ES-I3 (cell line): ENCODE measurements at regions not wholly inside any gene's neighbourhood (a gene's known extent, or its start where the extent isn't known, plus 50 kb on each side); places are given as distances from the start of the nearest gene placed in this dataset.

Experiments used
- H3K36me3 ChIP-seq: 2 replicates; pipeline ENCODE4 v1.6.1; 2013; ENCODE audit warnings: mild to moderate bottlenecking, low read length, control low read depth, moderate library complexity; ENCODE audit not compliant: insufficient read depth
- H3K4me1 ChIP-seq: 2 replicates; pipeline ENCODE4 v1.6.1; 2013; ENCODE audit warnings: mild to moderate bottlenecking, control low read depth, low read length; ENCODE audit not compliant: insufficient read depth
- H3K9ac ChIP-seq: 2 replicates; pipeline ENCODE4 v1.6.1; 2013; ENCODE audit warnings: low read depth, mild to moderate bottlenecking, low read length, moderate library complexity
- H3K9me3 ChIP-seq: 2 replicates; pipeline ENCODE4 v1.6.1; 2013; ENCODE audit warnings: mild to moderate bottlenecking, low read length, moderate library complexity; ENCODE audit not compliant: control insufficient read depth, insufficient read depth

DNA sequence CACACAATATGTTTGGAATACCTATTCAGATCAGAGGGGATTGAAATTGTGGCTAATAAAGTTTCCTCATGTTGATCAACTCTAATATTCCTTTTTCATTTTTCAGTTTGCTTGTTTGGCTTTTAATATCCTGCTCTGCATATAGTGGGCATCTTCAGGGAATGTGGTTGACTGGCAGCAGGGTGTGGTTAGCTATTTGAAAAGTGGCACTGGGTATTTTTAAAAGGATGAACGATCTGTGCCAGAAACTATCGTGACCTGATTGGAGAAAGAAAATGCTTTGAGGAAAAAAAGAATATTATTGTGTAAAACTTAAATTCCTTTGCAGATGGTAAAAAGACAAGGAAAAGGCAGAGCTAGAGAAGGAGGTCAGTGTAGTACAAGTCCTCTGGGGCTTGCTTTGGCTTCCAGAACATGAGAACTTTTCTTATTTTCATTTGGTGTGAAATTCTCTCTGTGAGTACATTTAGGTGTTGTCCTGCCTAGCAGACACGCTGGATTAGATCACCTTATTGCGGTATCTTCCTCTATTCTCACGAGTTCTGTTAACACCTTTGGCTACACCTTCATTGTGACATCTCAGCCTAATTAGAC is 329.7 kb upstream of the SNX7 start:
- Histone ChIP-seq H3K4me1 (no peaks in the 10 kb centered on the region; the same call in 1 of the 2 replicates), H3K9me3 (no peaks in the 10 kb centered on the region), H3K9ac (no peak overlapping the region), H3K36me3 (no peaks in the 10 kb centered on the region)

DNA sequence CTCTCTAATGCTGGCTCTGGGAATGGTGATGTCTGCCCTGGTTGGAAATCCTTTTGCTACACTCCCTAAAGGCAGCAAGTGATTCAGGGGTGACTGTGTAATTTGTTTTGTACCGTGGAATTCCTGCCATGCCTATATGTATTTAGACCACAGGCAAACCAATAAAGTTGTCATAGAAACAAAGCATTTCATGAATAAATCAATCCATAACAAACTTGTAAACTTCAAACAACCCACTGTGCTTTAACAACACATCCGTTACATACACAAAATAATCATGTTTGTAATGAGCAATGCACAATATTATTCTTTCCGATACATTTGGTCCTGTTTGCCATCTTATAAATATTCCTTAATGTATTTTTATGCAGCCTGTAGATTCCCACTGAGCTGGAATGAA is 330.3 kb upstream of the SNX7 start:
- Histone ChIP-seq H3K9ac (no peak overlapping the region), H3K9me3 (no peaks in the 10 kb centered on the region), H3K4me1 (no peaks in the 10 kb centered on the region; the same call in 1 of the 2 replicates), H3K36me3 (no peaks in the 10 kb centered on the region)

DNA sequence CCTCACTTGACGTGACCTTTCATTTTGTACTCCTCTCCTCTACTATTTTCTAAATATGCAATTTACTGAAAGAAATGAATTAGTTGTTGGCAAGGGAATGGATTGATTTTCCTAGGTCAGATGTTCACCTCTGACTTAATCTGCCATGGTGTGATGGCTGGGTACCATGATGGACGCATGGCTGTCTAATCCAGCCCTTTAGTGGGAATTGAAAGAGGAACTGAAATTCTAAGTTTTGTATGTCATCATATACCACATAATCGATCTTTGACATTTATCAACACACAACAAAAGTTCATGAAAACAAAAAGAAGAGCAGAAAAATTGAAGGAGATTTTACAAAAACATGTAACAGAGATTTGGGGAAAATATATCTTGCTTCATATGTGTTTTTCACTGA is 331.3 kb upstream of the SNX7 start:
- Histone ChIP-seq H3K36me3 (no peaks in the 10 kb centered on the region), H3K4me1 (peaks cover 5% of the 10 kb centered on the region; the same call in 1 of the 2 replicates), H3K9ac (no peak overlapping the region), H3K9me3 (no peaks in the 10 kb centered on the region)

DNA sequence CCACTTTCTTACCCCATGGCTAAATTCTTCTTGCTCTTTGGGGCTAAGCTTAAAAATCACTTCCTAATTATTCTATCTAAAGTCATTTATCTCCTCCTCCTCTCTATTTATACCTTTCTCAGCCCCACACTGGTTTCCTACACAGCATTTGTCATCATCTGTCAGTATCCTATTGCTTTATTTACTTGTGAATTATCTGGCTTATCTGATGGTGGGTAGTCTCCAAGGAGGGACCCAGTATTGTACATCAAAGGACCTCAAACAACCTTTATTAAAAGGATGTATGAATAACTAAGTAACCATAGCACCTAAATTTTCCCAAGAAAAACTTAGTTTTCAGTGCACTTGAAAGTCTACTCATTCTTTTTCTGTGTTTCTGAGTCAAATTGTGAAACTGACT is 332.7 kb upstream of the SNX7 start:
- Histone ChIP-seq H3K9me3 (no peaks in the 10 kb centered on the region), H3K36me3 (no peaks in the 10 kb centered on the region), H3K4me1 (peaks cover 12% of the 10 kb centered on the region; the same call in 1 of the 2 replicates), H3K9ac (no peak overlapping the region)

DNA sequence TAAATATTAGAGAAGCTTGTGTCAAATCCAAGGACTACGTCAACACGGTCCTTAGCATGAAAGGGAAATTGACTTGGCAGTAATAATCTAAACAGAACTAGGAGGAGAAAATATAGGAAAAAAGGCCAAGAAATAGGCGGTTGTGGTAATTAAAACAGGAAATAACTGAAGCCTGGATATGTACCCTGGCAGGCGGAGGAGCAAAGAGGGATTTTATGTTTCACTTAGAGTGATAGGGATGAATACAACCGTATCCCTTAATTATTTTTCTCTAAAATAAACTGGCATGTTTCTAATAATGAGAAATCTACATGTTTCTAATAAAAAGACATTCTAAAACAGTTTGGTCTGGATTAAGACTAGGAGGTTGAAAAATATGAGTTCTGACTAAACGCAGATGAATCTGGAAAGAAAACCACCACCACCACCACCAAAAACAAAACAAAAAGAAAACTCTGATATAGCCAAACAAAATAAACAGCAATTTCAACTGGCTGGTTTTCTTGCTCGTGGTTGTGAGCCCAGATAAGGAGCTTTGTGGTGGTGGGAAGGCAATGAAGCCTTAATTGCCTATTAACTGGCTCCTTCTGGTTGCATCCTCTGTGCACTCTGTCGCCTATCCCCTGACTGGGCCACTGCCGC is 334.2 kb upstream of the SNX7 start:
- H3K9ac ChIP-seq = no peak overlapping the region
- peaks cover 22% of the 10 kb centered on the region for H3K4me1 ChIP-seq

DNA sequence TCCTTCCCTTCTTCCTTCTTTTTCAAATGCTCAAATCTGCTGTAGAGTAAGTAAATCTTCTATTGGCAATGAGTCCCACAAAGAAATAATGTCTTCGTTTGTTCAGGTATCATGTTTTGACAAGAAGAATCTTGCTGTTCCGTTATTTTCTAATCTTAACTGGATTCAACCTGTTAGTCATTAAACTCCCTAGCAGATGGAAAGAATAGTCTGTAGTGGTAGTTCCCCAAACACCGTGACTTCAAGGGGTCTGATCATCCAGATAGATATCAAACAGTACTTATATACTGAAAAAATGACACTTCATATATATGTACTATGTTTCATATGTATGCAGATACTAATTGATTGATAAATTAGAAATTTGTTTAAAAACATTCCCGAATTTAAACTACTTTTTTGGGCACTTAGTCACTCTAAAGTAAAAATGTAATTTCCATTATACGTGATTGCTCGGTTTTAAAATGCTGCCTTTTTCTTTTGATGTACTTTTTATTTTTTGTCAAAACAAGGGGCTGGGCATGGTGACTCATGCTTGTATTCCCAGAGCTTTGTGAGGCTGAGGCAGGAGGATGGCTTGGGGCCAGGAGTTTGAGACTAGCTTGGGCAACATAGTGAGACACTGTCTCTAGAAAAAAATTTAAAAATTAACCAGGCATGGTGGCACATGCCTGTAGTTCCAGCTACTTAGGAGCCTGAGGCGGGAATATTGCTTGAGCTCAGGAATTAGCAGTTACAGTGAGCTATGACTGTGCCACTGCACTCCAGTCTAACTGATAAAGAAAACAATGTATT is 335.7 kb upstream of the SNX7 start:
- Histone ChIP-seq H3K9ac (no peak overlapping the region), H3K4me1 (peaks cover 22% of the 10 kb centered on the region), H3K9me3 (no peaks in the 10 kb centered on the region), H3K36me3 (no peaks in the 10 kb centered on the region)

More for the DNA sequence above, 334.2 kb upstream of the SNX7 start:
- Histone ChIP-seq H3K36me3 (no peaks in the 10 kb centered on the region), H3K9me3 (no peaks in the 10 kb centered on the region)

DNA sequence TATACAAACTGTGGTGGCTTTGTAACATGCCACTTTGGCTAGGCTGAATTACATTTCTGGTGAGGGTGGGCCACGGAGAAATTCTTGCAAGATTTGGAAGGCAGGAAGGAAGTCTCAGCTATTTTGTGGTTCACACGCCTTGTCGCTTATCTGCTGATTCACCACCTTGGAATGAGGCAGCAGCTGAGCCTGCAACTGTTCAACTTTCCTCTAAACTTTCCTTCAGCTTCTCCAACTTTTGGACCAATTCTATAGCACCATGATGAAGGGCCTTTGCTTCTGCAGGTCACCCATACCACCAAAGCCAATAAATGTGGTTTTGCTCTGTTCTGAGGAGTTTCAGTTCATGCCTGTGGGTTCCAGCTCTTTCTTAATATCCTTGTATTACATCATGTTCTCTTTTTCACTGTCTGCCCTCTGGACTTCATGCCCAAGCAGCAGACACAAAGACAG is 337.6 kb upstream of the SNX7 start:
- H3K36me3 ChIP-seq = no peaks in the 10 kb centered on the region
- H3K9me3 ChIP-seq = no peaks in the 10 kb centered on the region
- no peak overlapping the region for H3K9ac ChIP-seq
- H3K4me1 ChIP-seq = peaks cover 22% of the 10 kb centered on the region

DNA sequence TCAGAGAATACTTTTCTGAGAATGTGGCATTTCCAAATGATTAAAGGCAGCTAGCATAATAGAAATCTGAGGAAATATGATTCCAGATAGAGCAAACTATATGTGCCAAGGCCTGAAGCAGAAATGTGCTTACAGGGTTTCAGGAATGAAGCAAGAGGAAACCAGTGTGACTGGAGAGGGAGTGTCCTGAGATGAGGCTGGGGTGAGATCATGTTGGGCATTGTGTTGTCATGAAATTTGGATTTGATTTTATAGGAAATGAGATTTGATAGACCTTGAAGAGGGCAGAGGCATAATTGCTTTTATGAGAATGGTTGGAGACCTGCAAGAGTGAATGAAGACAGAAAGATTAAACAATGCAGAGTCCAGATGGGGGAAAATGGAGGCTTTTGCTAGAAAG is 338.1 kb upstream of the SNX7 start:
- Histone ChIP-seq H3K4me1 (peaks cover 22% of the 10 kb centered on the region), H3K9ac (no peak overlapping the region), H3K36me3 (no peaks in the 10 kb centered on the region), H3K9me3 (no peaks in the 10 kb centered on the region)

DNA sequence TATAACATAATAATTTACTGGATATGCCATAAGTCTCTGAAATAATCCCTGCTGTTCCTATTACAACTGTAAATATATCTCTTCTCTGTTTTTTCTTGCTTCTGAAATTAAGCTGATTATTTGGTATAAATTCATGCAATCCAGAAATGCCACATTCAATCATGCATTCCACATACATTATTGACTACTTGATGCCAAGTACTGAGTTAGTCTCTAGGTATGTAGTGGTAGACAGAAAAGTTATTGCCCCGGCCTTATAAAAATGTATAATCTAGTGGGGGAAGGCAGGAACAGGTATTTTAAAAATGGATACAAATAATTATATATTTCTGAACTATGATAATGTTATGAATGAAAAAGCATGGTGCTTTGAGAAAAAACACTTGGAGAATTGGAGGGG is 338.6 kb upstream of the SNX7 start:
- H3K36me3 ChIP-seq = no peaks in the 10 kb centered on the region
- no peak overlapping the region for H3K9ac ChIP-seq
- H3K4me1 ChIP-seq = peaks cover 22% of the 10 kb centered on the region
- H3K9me3 ChIP-seq = no peaks in the 10 kb centered on the region

DNA sequence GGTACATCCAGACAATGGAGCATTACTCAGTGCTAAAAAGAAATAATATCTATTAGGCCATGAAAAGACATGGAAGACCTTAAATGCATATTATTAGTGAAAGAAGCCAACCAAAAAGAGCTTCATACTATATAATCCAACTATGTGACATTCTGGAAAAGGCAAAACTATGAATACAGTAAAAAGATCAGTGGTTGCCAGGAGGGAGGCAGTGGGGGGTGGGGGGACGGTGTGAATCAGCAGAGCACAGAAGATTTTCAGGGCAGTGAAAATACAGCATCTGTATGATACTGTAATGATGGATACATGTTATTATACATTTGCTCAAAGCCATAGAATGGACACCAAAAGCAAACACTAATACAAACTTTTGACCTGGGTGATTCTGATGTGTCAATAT is 339.4 kb upstream of the SNX7 start:
- Histone ChIP-seq H3K4me1 (peaks cover 22% of the 10 kb centered on the region), H3K9ac (no peak overlapping the region), H3K36me3 (no peaks in the 10 kb centered on the region), H3K9me3 (no peaks in the 10 kb centered on the region)

DNA sequence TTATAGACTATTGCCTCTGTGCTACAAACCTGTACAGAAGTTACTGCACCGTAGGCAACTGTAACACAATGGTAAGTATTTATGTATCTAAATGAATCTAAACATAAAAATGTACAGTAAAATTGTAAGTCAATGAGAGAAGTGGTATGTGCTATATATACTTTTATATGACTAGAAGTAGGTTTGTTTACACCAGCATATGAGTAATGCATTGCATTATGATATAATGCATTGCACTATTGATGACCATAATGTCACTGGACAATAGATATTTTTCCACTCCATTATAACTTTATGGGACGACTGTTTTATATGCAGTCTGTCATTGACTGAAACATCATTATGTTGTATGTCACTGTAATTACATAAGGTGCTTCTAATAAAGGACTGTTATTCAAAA is 340.3 kb upstream of the SNX7 start:
- H3K9me3 ChIP-seq = no peaks in the 10 kb centered on the region
- peaks cover 22% of the 10 kb centered on the region for H3K4me1 ChIP-seq
- H3K9ac ChIP-seq = no peak overlapping the region
- H3K36me3 ChIP-seq = no peaks in the 10 kb centered on the region

DNA sequence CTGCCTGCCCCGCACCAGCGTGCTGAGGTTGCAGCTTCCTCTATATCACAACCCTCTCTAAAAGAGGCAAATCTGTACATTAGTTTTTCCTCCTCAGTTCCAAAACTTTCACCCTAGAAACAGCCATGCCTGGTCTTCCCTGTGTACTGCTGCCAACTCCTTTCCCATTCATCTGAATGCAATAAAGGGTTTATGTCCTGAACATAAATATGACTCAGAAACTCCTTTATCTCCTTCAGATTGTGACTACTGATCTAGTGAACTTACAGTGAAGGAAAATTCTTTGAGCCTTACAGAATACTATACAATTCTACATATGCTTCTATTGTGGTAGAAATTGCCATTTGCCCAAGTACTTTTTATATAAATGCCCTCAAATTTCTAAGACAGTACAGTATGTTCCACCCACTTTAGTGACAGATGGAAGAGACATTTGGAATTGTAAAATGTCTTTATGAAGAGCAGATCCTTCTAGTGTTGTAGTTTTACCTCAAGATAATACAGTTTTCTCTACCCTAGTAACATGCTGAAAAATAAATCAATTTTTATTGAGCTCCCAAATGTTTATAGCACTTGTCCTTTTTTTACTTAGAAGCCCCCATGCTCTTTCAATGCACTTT is 345.1 kb upstream of the SNX7 start:
- Histone ChIP-seq H3K9ac (no peak overlapping the region), H3K9me3 (no peaks in the 10 kb centered on the region), H3K4me1 (no peaks in the 10 kb centered on the region), H3K36me3 (no peaks in the 10 kb centered on the region)

DNA sequence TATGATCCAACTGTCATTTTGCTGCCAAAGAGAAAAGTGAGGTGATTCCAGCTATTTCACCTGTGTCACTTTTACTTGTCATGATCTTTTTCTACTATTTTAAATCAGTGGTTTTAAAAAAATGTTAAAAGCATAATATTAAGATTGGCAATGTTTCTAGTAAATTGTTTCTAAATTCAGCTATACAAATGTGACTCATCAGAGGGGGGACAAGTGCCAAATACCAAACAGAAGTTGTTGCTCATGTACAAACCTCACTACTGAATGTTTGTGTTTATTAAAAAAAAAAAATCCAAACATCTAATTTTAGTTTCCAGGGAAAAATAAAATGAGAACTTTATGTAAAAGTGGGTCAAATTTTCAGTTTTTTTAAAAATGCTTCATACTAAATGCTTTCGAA is 346.2 kb upstream of the SNX7 start:
- Histone ChIP-seq H3K36me3 (no peaks in the 10 kb centered on the region), H3K9ac (no peak overlapping the region), H3K4me1 (no peaks in the 10 kb centered on the region), H3K9me3 (no peaks in the 10 kb centered on the region)

DNA sequence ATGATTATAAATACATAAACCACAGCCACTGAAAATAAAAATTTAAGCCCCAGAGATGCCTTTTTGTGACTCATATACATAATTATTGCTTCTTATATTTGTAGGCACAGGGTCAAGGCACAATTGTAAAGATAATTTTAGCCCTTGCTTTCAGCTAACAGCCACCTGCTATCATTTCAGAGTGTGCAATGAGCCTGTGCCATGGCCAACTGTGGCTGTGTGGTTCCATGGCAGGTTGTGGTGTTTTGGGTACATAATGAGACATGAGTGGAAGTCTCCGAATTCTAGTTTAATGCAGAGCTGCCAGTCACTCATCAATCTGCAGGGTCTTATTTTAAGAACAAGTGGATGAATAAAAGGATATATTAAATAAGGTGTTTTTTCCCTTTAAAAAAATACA is 346.9 kb upstream of the SNX7 start:
- no peaks in the 10 kb centered on the region for H3K4me1 ChIP-seq
- no peak overlapping the region for H3K9ac ChIP-seq
- H3K9me3 ChIP-seq = no peaks in the 10 kb centered on the region
- H3K36me3 ChIP-seq = no peaks in the 10 kb centered on the region
